Testis (tissue), 2 donors: ENCODE measurements at regions not wholly inside any gene's neighbourhood (a gene's known extent, or its start where the extent isn't known, plus 50 kb on each side); places are given as distances from the start of the nearest gene placed in this dataset.

ENCODE experiments used
- CTCF ChIP-seq, 3 experiments: fragments of 450-650 bp in 2 of 3; fragments of 200-600 bp in 1 of 3; sonication (generic) in 1 of 3; IDR thresholded peaks; one replicate each; pipeline ENCODE4 v1.5.1; 2016 to 2019; ENCODE audit warnings: antibody characterized with exemption in 3 of 3, mild to moderate bottlenecking in 2 of 3, moderate library complexity in 1 of 3
- POLR2A ChIP-seq: fragments of 450-650 bp; IDR thresholded peaks from one replicate; pipeline ENCODE4 v1.6.1; 2017; ENCODE audit warnings: antibody characterized with exemption, mild to moderate bottlenecking, moderate library complexity

- TF ChIP-seq CTCF (IDR thresholded peaks at IDR 0.05) (no peak), POLR2A (no peak)
These were observed 72.2 kb downstream of the VCPKMT start for GRCh38 chr14:50044042-50044651.
